Loucy (cell line): ENCODE measurements at regions not wholly inside any gene's neighbourhood (a gene's known extent, or its start where the extent isn't known, plus 50 kb on each side); places are given as distances from the start of the nearest gene placed in this dataset.

Source experiments
- H2AFZ ChIP-seq: fragments of 200-600 bp; sonication (generic); 2 replicates; pipeline ENCODE4 v1.6.0; 2016; ENCODE audit warnings: antibody characterized with exemption, mild to moderate bottlenecking, low read length, moderate library complexity
- H3F3A ChIP-seq: fragments of 200-600 bp; 2 replicates; pipeline ENCODE4 v1.6.0; 2016; ENCODE audit warnings: antibody characterized with exemption, low read depth, mild to moderate bottlenecking
- H3K27me3 ChIP-seq: fragments of 200-600 bp; sonication (generic); 2 replicates; pipeline ENCODE4 v1.6.1; 2014; ENCODE audit warnings: low read length, mild to moderate bottlenecking; ENCODE audit not compliant: insufficient read depth, poor library complexity, severe bottlenecking
- H3K36me3 ChIP-seq: fragments of 200-600 bp; sonication (generic); 2 replicates; pipeline ENCODE4 v1.6.1; 2016; ENCODE audit warnings: low read length; ENCODE audit not compliant: insufficient read depth
- H3K4me1 ChIP-seq: fragments of 200-600 bp; sonication (generic); 2 replicates; pipeline ENCODE4 v1.5.1; 2014; ENCODE audit warnings: low read length, mild to moderate bottlenecking; ENCODE audit not compliant: insufficient read depth, poor library complexity, severe bottlenecking
- H3K4me2 ChIP-seq: fragments of 200-600 bp; sonication (generic); 2 replicates; pipeline ENCODE4 v1.6.0; 2014; ENCODE audit warnings: antibody characterized with exemption, low read length, low read depth, mild to moderate bottlenecking; ENCODE audit not compliant: poor library complexity, severe bottlenecking
- H3K4me3 ChIP-seq: fragments of 200-600 bp; sonication (generic); 2 replicates; pipeline ENCODE4 v1.5.1; 2014; ENCODE audit warnings: low read length, mild to moderate bottlenecking, mixed read lengths; ENCODE audit not compliant: poor library complexity, severe bottlenecking
- H3K79me2 ChIP-seq: fragments of 200-600 bp; sonication (generic); 2 replicates; pipeline ENCODE4 v1.6.1; 2014; ENCODE audit warnings: low read length; ENCODE audit not compliant: insufficient read depth
- H3K9ac ChIP-seq: fragments of 200-600 bp; sonication (generic); 2 replicates; pipeline ENCODE4 v1.6.0; 2014; ENCODE audit warnings: mild to moderate bottlenecking, low read depth, low read length, moderate library complexity; ENCODE audit not compliant: poor library complexity, severe bottlenecking
- H3K9me2 ChIP-seq: fragments of 200-600 bp; sonication (generic); replicated peaks from 2 replicates; pipeline ENCODE4 v1.6.1; 2016; ENCODE audit warnings: low read depth, low read length, mixed read lengths
- H3K9me3 ChIP-seq: fragments of 200-600 bp; sonication (generic); 2 replicates; pipeline ENCODE4 v1.6.1; 2014; ENCODE audit warnings: mild to moderate bottlenecking, antibody characterized with exemption, low read length, low read depth; ENCODE audit not compliant: insufficient read depth
- H4K20me1 ChIP-seq: fragments of 200-600 bp; sonication (generic); 2 replicates; pipeline ENCODE4 v1.6.0; 2014; ENCODE audit warnings: antibody characterized with exemption, low read length, mild to moderate bottlenecking; ENCODE audit not compliant: insufficient read depth, poor library complexity, severe bottlenecking
- EZH2phosphoT487 ChIP-seq: fragments of 200-600 bp; IDR thresholded peaks from 2 replicates; pipeline ENCODE4 v1.6.1; 2018; ENCODE audit warnings: antibody characterized with exemption, mild to moderate bottlenecking, moderate library complexity, borderline replicate concordance
- TF ChIP-seq, protein P1 (sequence below): fragments of 200-600 bp; sonication (generic); conservative IDR thresholded peaks from 2 replicates; pipeline ENCODE4 v1.5.1; 2014; ENCODE audit warnings: mild to moderate bottlenecking, antibody characterized with exemption, low read length

- no peaks in the 10 kb centered on the region; the same call in 1 of the 2 replicates for H3K9me3 ChIP-seq
- no peaks in the 10 kb centered on the region for H3F3A ChIP-seq
- TF ChIP-seq, protein P1, sequence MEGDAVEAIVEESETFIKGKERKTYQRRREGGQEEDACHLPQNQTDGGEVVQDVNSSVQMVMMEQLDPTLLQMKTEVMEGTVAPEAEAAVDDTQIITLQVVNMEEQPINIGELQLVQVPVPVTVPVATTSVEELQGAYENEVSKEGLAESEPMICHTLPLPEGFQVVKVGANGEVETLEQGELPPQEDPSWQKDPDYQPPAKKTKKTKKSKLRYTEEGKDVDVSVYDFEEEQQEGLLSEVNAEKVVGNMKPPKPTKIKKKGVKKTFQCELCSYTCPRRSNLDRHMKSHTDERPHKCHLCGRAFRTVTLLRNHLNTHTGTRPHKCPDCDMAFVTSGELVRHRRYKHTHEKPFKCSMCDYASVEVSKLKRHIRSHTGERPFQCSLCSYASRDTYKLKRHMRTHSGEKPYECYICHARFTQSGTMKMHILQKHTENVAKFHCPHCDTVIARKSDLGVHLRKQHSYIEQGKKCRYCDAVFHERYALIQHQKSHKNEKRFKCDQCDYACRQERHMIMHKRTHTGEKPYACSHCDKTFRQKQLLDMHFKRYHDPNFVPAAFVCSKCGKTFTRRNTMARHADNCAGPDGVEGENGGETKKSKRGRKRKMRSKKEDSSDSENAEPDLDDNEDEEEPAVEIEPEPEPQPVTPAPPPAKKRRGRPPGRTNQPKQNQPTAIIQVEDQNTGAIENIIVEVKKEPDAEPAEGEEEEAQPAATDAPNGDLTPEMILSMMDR = no peak
- TF ChIP-seq EZH2phosphoT487 = no peak
- H3K4me2 ChIP-seq = no peak overlapping the region
- H3K79me2 ChIP-seq = no peaks in the 10 kb centered on the region
- no peak overlapping the region for H3K4me3 ChIP-seq
- H3K27me3 ChIP-seq = no peaks in the 10 kb centered on the region
- H4K20me1 ChIP-seq = no peaks in the 10 kb centered on the region
- no peaks in the 10 kb centered on the region for H3K36me3 ChIP-seq
- H2AFZ ChIP-seq = no peak overlapping the region
- no peak overlapping the region for H3K9ac ChIP-seq
- peaks cover 8% of the 10 kb centered on the region for H3K4me1 ChIP-seq
- no peaks in the 10 kb centered on the region for H3K9me2 ChIP-seq
Measured at GRCh38 chr9:13673348-13673747, 393.9 kb upstream of the MPDZ start.

GRCh38 chr9:13665418-13666066 is 386.1 kb upstream of the MPDZ start:
- peak overlapping the region; percentile 69 for H3K4me2 ChIP-seq
- H3K4me3 ChIP-seq = peak overlapping the region; percentile 49
- peak overlapping the region; percentile 67 for H2AFZ ChIP-seq

DNA sequence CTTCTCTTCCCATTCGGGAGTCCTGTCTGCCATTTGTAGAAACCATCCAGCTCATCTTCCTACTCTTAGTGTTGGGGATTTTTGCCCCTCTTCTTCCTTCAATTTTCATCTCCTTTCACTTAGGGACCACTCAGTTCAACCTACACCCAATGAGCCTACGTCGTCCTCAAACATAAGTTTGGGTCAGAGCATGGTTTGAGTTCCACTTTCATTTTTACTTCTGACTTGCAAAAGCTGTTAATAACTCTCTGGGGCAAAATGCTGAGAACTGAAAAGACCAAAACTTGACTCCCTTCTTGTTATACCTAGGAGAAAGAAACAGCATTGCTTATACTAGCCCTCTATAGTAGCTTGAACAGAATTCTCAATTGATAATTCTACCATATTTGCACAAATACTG is 381.5 kb upstream of the MPDZ start:
- Histone ChIP-seq H3F3A (no peaks in the 10 kb centered on the region), H3K9ac (no peak overlapping the region), H3K79me2 (no peaks in the 10 kb centered on the region), H3K36me3 (no peaks in the 10 kb centered on the region), H3K9me2 (no peaks in the 10 kb centered on the region), H3K27me3 (no peaks in the 10 kb centered on the region), H2AFZ (peak overlapping the region; percentile 80), H4K20me1 (no peaks in the 10 kb centered on the region), H3K4me3 (peak overlapping the region; percentile 38), H3K4me1 (peaks cover 9% of the 10 kb centered on the region), H3K4me2 (peak overlapping the region; percentile 27), H3K9me3 (no peaks in the 10 kb centered on the region)
- TF ChIP-seq EZH2phosphoT487 = no peak
- TF ChIP-seq, protein P1 = no peak

More at GRCh38 chr9:13665418-13666066, 386.1 kb upstream of the MPDZ start:
- H3K4me1 ChIP-seq = peaks cover 9% of the 10 kb centered on the region
- H3F3A ChIP-seq = no peaks in the 10 kb centered on the region
- no peaks in the 10 kb centered on the region for H3K9me2 ChIP-seq
- no peaks in the 10 kb centered on the region for H3K36me3 ChIP-seq
- no peaks in the 10 kb centered on the region for H3K27me3 ChIP-seq
- TF ChIP-seq, protein P1 = no peak
- TF ChIP-seq EZH2phosphoT487 = no peak
- no peak overlapping the region for H3K9ac ChIP-seq
- H4K20me1 ChIP-seq = no peaks in the 10 kb centered on the region
- no peaks in the 10 kb centered on the region for H3K79me2 ChIP-seq
- no peaks in the 10 kb centered on the region; the same call in 1 of the 2 replicates for H3K9me3 ChIP-seq
